AG09319 (cell line): ENCODE measurements at regions not wholly inside any gene's neighbourhood (a gene's known extent, or its start where the extent isn't known, plus 50 kb on each side); places are given as distances from the start of the nearest gene placed in this dataset.

Experiments used
- DNase-seq: peaks from one replicate; pipeline ENCODE4 v3.0.0-alpha.2; 2010; ENCODE audit warnings: low read depth; ENCODE audit errors: extremely low read depth
- CTCF ChIP-seq: IDR thresholded peaks from 2 replicates; pipeline ENCODE4 v1.5.1; 2011; ENCODE audit warnings: low read depth, mild to moderate bottlenecking, inconsistent platforms, low read length, moderate library complexity

- TF ChIP-seq CTCF = no peak
- DNase-seq = no peak
These were observed 148.1 kb upstream of the CELF2 start for GRCh38 chr10:10869592-10869991.

GRCh38 chr10:10870523-10871241, 147.0 kb upstream of the CELF2 start:
- no peak for DNase-seq
- TF ChIP-seq CTCF = no peak

- TF ChIP-seq CTCF = no peak
- DNase-seq = no peak
These were observed 146.3 kb upstream of the CELF2 start for GRCh38 chr10:10871352-10871751.

GRCh38 chr10:10872035-10872673, 145.5 kb upstream of the CELF2 start:
- peak; percentile 68 for DNase-seq
- no peak for TF ChIP-seq CTCF

GRCh38 chr10:10872764-10873163, 144.9 kb upstream of the CELF2 start:
- no peak for DNase-seq
- TF ChIP-seq CTCF = no peak

- no peak for TF ChIP-seq CTCF
- DNase-seq = no peak
These were observed 144.4 kb upstream of the CELF2 start for GRCh38 chr10:10873289-10873688.

- DNase-seq = no peak
- no peak for TF ChIP-seq CTCF
These were observed 143.8 kb upstream of the CELF2 start for GRCh38 chr10:10873915-10874314.
